ENCODE measurements at regions not wholly inside any gene's neighbourhood (a gene's known extent, or its start where the extent isn't known, plus 50 kb on each side); places are given as distances from the start of the nearest gene placed in this dataset.
A peak's percentile ranks its signal among the peaks of the same experiment; 100 is the strongest.

DNA sequence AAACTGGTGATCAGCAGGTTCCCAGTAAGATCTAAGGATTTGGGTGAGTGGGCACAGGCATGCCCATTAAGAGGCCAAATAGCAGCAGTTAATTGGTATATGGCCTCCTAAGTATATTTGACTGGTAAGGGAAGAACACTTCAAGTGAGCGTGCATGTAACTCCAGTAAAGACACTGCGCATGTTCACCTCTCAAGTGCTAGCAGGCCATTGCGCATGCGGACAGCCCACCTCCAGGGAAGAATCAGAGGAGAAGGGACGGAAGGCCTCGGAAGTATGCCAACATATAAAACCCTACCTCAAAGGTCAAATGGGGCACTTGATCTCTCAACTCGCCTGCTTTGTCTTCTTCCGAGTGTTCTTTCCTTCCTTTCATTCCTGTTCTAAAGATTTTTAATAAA lies 118.0 kb downstream of the ARL5B start:
- H3K4me3 Mint-ChIP-seq (ENCODE audit: unreplicated experiment): no peak overlapping the region
- H3K36me3 Mint-ChIP-seq (ENCODE audit: low read depth, unreplicated experiment): no peaks in the 10 kb centered on the region
- H3K27ac Mint-ChIP-seq (ENCODE audit: unreplicated experiment): no peak overlapping the region
- H3K4me1 Mint-ChIP-seq (ENCODE audit: unreplicated experiment): no peaks in the 10 kb centered on the region
- H3K9me3 Mint-ChIP-seq (ENCODE audit: unreplicated experiment): no peaks in the 10 kb centered on the region
- no peak for DNase-seq (ENCODE audit: low spot score)
- TF ChIP-seq, protein P1, sequence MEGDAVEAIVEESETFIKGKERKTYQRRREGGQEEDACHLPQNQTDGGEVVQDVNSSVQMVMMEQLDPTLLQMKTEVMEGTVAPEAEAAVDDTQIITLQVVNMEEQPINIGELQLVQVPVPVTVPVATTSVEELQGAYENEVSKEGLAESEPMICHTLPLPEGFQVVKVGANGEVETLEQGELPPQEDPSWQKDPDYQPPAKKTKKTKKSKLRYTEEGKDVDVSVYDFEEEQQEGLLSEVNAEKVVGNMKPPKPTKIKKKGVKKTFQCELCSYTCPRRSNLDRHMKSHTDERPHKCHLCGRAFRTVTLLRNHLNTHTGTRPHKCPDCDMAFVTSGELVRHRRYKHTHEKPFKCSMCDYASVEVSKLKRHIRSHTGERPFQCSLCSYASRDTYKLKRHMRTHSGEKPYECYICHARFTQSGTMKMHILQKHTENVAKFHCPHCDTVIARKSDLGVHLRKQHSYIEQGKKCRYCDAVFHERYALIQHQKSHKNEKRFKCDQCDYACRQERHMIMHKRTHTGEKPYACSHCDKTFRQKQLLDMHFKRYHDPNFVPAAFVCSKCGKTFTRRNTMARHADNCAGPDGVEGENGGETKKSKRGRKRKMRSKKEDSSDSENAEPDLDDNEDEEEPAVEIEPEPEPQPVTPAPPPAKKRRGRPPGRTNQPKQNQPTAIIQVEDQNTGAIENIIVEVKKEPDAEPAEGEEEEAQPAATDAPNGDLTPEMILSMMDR (IDR thresholded peaks at IDR 0.05; ENCODE audit: unreplicated experiment): no peak
- no peaks in the 10 kb centered on the region for H3K27me3 Mint-ChIP-seq (ENCODE audit: unreplicated experiment)

DNA sequence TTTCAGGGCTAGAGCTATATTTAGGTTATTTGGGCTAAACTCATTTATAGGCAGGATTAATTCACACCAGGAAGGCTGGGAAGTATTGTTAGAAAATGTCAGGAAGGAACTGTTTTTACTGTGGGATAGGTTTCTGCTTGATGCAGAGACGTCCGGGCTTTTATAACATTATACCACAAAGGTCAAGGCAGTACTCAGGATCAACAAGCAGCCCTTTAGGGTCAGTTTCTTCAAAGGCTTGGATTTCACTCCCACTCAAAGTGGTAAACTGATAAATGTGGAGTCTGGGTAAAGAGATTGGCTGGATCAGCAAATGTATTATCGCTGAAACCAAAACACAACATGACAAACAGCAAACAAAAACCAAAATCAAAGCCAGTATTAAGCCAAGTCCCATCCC lies 127.2 kb downstream of the ARL5B start:
- H3K27ac Mint-ChIP-seq (ENCODE audit: unreplicated experiment): no peak overlapping the region
- no peaks in the 10 kb centered on the region for H3K4me1 Mint-ChIP-seq (ENCODE audit: unreplicated experiment)
- no peak for DNase-seq (ENCODE audit: low spot score)
- H3K27me3 Mint-ChIP-seq (ENCODE audit: unreplicated experiment): peaks cover 2% of the 10 kb centered on the region
- H3K36me3 Mint-ChIP-seq (ENCODE audit: low read depth, unreplicated experiment): no peaks in the 10 kb centered on the region
- TF ChIP-seq, protein P1 (IDR thresholded peaks at IDR 0.05; ENCODE audit: unreplicated experiment): no peak
- H3K4me3 Mint-ChIP-seq (ENCODE audit: unreplicated experiment): no peak overlapping the region
- H3K9me3 Mint-ChIP-seq (ENCODE audit: unreplicated experiment): no peaks in the 10 kb centered on the region

DNA sequence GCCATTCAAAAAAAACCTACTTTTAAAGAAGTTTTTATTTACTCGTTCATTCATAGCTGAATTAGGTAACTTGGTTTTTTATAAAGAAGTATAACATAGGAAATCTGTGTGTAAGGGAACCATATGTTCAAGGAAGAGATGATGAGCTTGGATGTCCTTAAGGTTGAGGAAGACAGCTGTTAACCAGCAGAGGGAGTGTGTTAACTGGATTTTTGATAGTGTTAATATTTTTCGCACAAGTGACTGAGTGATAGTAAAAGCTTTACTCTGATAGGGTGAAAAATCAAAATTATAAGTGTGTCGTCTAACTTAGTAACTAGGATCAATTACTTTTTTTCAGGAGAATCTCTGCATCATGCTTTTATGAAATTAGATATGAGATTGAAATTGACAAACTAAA lies 134.7 kb downstream of the ARL5B start:
- Mint-ChIP-seq H3K4me3 (ENCODE audit: unreplicated experiment) (no peak overlapping the region), H3K36me3 (ENCODE audit: low read depth, unreplicated experiment) (no peaks in the 10 kb centered on the region), H3K9me3 (ENCODE audit: unreplicated experiment) (no peaks in the 10 kb centered on the region), H3K27me3 (ENCODE audit: unreplicated experiment) (peaks cover 2% of the 10 kb centered on the region), H3K4me1 (ENCODE audit: unreplicated experiment) (no peaks in the 10 kb centered on the region), H3K27ac (ENCODE audit: unreplicated experiment) (no peak overlapping the region)
- no peak for DNase-seq (ENCODE audit: low spot score)
- TF ChIP-seq, protein P1 (IDR thresholded peaks at IDR 0.05; ENCODE audit: unreplicated experiment): peak; percentile 33

DNA sequence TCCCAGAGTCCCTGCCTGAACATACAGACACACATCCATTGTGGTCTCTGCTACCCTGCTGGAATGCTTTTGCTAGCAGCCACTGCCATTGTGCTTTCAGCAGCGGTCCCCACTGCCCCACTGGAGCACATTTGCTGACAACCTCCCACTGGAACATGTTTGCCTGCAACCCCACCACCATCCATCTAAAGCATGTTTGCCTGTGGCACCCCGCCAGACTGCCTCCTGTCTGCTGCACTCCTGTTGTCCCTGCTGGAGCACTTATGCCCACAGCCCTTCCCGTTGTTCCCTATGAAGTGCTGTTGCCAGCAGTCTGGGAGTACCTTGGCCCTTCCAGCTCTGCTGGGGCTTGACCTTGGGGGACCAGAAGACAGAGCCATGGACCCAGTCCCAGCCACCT lies 136.3 kb downstream of the ARL5B start:
- TF ChIP-seq, protein P1 (IDR thresholded peaks at IDR 0.05; ENCODE audit: unreplicated experiment): no peak
- no peaks in the 10 kb centered on the region for H3K4me1 Mint-ChIP-seq (ENCODE audit: unreplicated experiment)
- H3K27ac Mint-ChIP-seq (ENCODE audit: unreplicated experiment): no peak overlapping the region
- no peak for DNase-seq (ENCODE audit: low spot score)
- H3K27me3 Mint-ChIP-seq (ENCODE audit: unreplicated experiment): no peaks in the 10 kb centered on the region
- no peaks in the 10 kb centered on the region for H3K36me3 Mint-ChIP-seq (ENCODE audit: low read depth, unreplicated experiment)
- H3K4me3 Mint-ChIP-seq (ENCODE audit: unreplicated experiment): no peak overlapping the region
- no peaks in the 10 kb centered on the region for H3K9me3 Mint-ChIP-seq (ENCODE audit: unreplicated experiment)

DNA sequence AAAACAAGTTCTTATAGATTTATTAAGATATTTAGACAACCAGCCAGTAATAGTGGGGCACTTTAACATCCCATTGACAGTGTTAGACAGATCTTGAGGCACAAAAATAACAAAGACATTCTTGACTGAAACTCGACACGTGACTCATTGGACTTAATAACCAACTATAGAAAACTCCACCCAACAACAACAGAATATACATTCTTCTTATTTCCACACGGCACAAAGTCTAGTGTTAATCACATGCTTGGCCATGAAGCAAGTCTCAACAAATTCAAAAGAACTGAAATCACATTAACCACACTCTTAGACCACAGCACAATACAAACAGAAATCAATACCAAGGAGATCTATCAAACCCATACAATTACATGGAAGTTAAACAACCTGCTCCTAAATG lies 138.1 kb downstream of the ARL5B start:
- Mint-ChIP-seq H3K36me3 (ENCODE audit: low read depth, unreplicated experiment) (no peaks in the 10 kb centered on the region), H3K27me3 (ENCODE audit: unreplicated experiment) (no peaks in the 10 kb centered on the region), H3K4me3 (ENCODE audit: unreplicated experiment) (no peak overlapping the region), H3K4me1 (ENCODE audit: unreplicated experiment) (no peaks in the 10 kb centered on the region), H3K27ac (ENCODE audit: unreplicated experiment) (no peak overlapping the region), H3K9me3 (ENCODE audit: unreplicated experiment) (no peaks in the 10 kb centered on the region)
- no peak for DNase-seq (ENCODE audit: low spot score)
- TF ChIP-seq, protein P1 (IDR thresholded peaks at IDR 0.05; ENCODE audit: unreplicated experiment): no peak
